Inflammatory macrophage (primary cell): ENCODE measurements at regions not wholly inside any gene's neighbourhood (a gene's known extent, or its start where the extent isn't known, plus 50 kb on each side); places are given as distances from the start of the nearest gene placed in this dataset.

Experiments used
- DNase-seq, 2 donors: peaks; one replicate each; pipeline ENCODE4 v3.0.0-alpha.2; 2020 to 2022

GRCh38 chr14:65794674-65795279, 382.2 kb downstream of the FUT8 start:
- no peak for DNase-seq

GRCh38 chr14:65798216-65798615, 385.7 kb downstream of the FUT8 start:
- DNase-seq: no peak

- DNase-seq: no peak
These were observed 388.2 kb downstream of the FUT8 start for GRCh38 chr14:65800694-65801093.

- no peak for DNase-seq
These were observed 389.7 kb downstream of the FUT8 start for GRCh38 chr14:65802196-65802595.

- DNase-seq: no peak
These were observed 391.4 kb downstream of the FUT8 start for GRCh38 chr14:65803885-65804284.

- no peak for DNase-seq
These were observed 392.0 kb downstream of the FUT8 start for GRCh38 chr14:65804439-65805112.

GRCh38 chr14:65805113-65805473, 392.6 kb downstream of the FUT8 start:
- no peak for DNase-seq

- no peak for DNase-seq
These were observed 395.9 kb downstream of the FUT8 start for GRCh38 chr14:65808390-65808789.

GRCh38 chr14:65810322-65810721, 397.8 kb downstream of the FUT8 start:
- no peak for DNase-seq

GRCh38 chr14:65813760-65814384, 401.3 kb downstream of the FUT8 start:
- DNase-seq: no peak

GRCh38 chr14:65815127-65815526, 402.6 kb downstream of the FUT8 start:
- no peak for DNase-seq

GRCh38 chr14:65817011-65817410, 404.5 kb downstream of the FUT8 start:
- DNase-seq: no peak

GRCh38 chr14:65819569-65819968, 407.0 kb downstream of the FUT8 start:
- DNase-seq: no peak

- DNase-seq: no peak
These were observed 408.8 kb downstream of the FUT8 start for GRCh38 chr14:65821224-65821753.

- peak; percentile 55 to 57 for DNase-seq
These were observed 411.9 kb downstream of the FUT8 start for GRCh38 chr14:65824285-65824977.

GRCh38 chr14:65824978-65825299, 412.4 kb downstream of the FUT8 start:
- DNase-seq: no peak

GRCh38 chr14:65826946-65827345, 414.4 kb downstream of the FUT8 start:
- no peak for DNase-seq

GRCh38 chr14:65827520-65827919, 415.0 kb downstream of the FUT8 start:
- DNase-seq: no peak

- no peak for DNase-seq
These were observed 415.9 kb downstream of the FUT8 start for GRCh38 chr14:65828396-65828795.

- peak in 1 of 2 donors; percentile 8 for DNase-seq
These were observed 420.1 kb downstream of the FUT8 start for GRCh38 chr14:65832431-65833266.

GRCh38 chr14:65833267-65833880, 420.8 kb downstream of the FUT8 start:
- DNase-seq: no peak

GRCh38 chr14:65834051-65834450, 421.5 kb downstream of the FUT8 start:
- no peak for DNase-seq
